ENCODE measurements at regions not wholly inside any gene's neighbourhood (a gene's known extent, or its start where the extent isn't known, plus 50 kb on each side); places are given as distances from the start of the nearest gene placed in this dataset.

- no peak for DNase-seq (ENCODE audit: insufficient read length, low spot score)
- no peak for FAIRE-seq
- TF ChIP-seq TAF1 (IDR thresholded peaks at IDR 0.05; ENCODE audit: low read depth, low read length) (no peak), POLR2AphosphoS5 (IDR thresholded peaks at IDR 0.05; ENCODE audit: low read depth, low read length) (no peak), SPI1 (IDR thresholded peaks at IDR 0.05; ENCODE audit: low read depth, low read length) (no peak), PAX5 (IDR thresholded peaks at IDR 0.05; ENCODE audit: insufficient read depth, low read length, severe bottlenecking) (no peak), POLR2A (IDR thresholded peaks at IDR 0.05; ENCODE audit: low read depth, low read length) (no peak), POU2F2 (IDR thresholded peaks at IDR 0.05; ENCODE audit: low read depth, low read length) (no peak)
Measured at GRCh38 chr6:19107468-19107867, 720.3 kb downstream of the RNF144B start.

- FAIRE-seq, result no peak
- no peak for TF ChIP-seq POLR2A (IDR thresholded peaks at IDR 0.05; ENCODE audit: low read depth, low read length)
- TF ChIP-seq PAX5 (IDR thresholded peaks at IDR 0.05; ENCODE audit: insufficient read depth, low read length, severe bottlenecking), result no peak
- TF ChIP-seq SPI1 (IDR thresholded peaks at IDR 0.05; ENCODE audit: low read depth, low read length), result no peak
- TF ChIP-seq POU2F2 (IDR thresholded peaks at IDR 0.05; ENCODE audit: low read depth, low read length), result no peak
- TF ChIP-seq TAF1 (IDR thresholded peaks at IDR 0.05; ENCODE audit: low read depth, low read length), result no peak
- TF ChIP-seq POLR2AphosphoS5 (IDR thresholded peaks at IDR 0.05; ENCODE audit: low read depth, low read length), result no peak
- DNase-seq (ENCODE audit: insufficient read length, low spot score), result no peak
Measured at GRCh38 chr6:19121521-19121920, 715.6 kb upstream of the ID4 start.

- TF ChIP-seq POU2F2 (IDR thresholded peaks at IDR 0.05; ENCODE audit: low read depth, low read length) (no peak), PAX5 (IDR thresholded peaks at IDR 0.05; ENCODE audit: insufficient read depth, low read length, severe bottlenecking) (no peak), TAF1 (IDR thresholded peaks at IDR 0.05; ENCODE audit: low read depth, low read length) (no peak), POLR2AphosphoS5 (IDR thresholded peaks at IDR 0.05; ENCODE audit: low read depth, low read length) (no peak)
- no peak for DNase-seq (ENCODE audit: insufficient read length, low spot score)
- no peak for FAIRE-seq
Measured at GRCh38 chr6:19127081-19127480, 710.1 kb upstream of the ID4 start.

- DNase-seq (ENCODE audit: insufficient read length, low spot score) (no peak), FAIRE-seq (no peak)
- TF ChIP-seq POU2F2 (IDR thresholded peaks at IDR 0.05; ENCODE audit: low read depth, low read length) (no peak), PAX5 (IDR thresholded peaks at IDR 0.05; ENCODE audit: insufficient read depth, low read length, severe bottlenecking) (no peak), POLR2AphosphoS5 (IDR thresholded peaks at IDR 0.05; ENCODE audit: low read depth, low read length) (no peak), TAF1 (IDR thresholded peaks at IDR 0.05; ENCODE audit: low read depth, low read length) (no peak), SPI1 (IDR thresholded peaks at IDR 0.05; ENCODE audit: low read depth, low read length) (no peak), POLR2A (IDR thresholded peaks at IDR 0.05; ENCODE audit: low read depth, low read length) (no peak)
Measured at GRCh38 chr6:19128701-19129100, 708.5 kb upstream of the ID4 start.

GRCh38 chr6:19135706-19136105, 701.5 kb upstream of the ID4 start:
- TF ChIP-seq SPI1 (IDR thresholded peaks at IDR 0.05; ENCODE audit: low read depth, low read length) (no peak), POLR2AphosphoS5 (IDR thresholded peaks at IDR 0.05; ENCODE audit: low read depth, low read length) (no peak), TAF1 (IDR thresholded peaks at IDR 0.05; ENCODE audit: low read depth, low read length) (no peak)
- FAIRE-seq, result no peak
- DNase-seq (ENCODE audit: insufficient read length, low spot score), result no peak

GRCh38 chr6:19137505-19137904, 699.7 kb upstream of the ID4 start:
- DNase-seq (ENCODE audit: insufficient read length, low spot score) (no peak), FAIRE-seq (no peak)
- TF ChIP-seq TAF1 (IDR thresholded peaks at IDR 0.05; ENCODE audit: low read depth, low read length), result no peak
- no peak for TF ChIP-seq PAX5 (IDR thresholded peaks at IDR 0.05; ENCODE audit: insufficient read depth, low read length, severe bottlenecking)
- no peak for TF ChIP-seq POLR2A (IDR thresholded peaks at IDR 0.05; ENCODE audit: low read depth, low read length)
- TF ChIP-seq SPI1 (IDR thresholded peaks at IDR 0.05; ENCODE audit: low read depth, low read length), result no peak

GRCh38 chr6:19142275-19142674, 694.9 kb upstream of the ID4 start:
- TF ChIP-seq POLR2A (IDR thresholded peaks at IDR 0.05; ENCODE audit: low read depth, low read length) (no peak), PAX5 (IDR thresholded peaks at IDR 0.05; ENCODE audit: insufficient read depth, low read length, severe bottlenecking) (no peak), POU2F2 (IDR thresholded peaks at IDR 0.05; ENCODE audit: low read depth, low read length) (no peak), POLR2AphosphoS5 (IDR thresholded peaks at IDR 0.05; ENCODE audit: low read depth, low read length) (no peak), SPI1 (IDR thresholded peaks at IDR 0.05; ENCODE audit: low read depth, low read length) (no peak), TAF1 (IDR thresholded peaks at IDR 0.05; ENCODE audit: low read depth, low read length) (no peak)
- DNase-seq (ENCODE audit: insufficient read length, low spot score), result no peak
- no peak for FAIRE-seq

- DNase-seq (ENCODE audit: insufficient read length, low spot score), result no peak
- FAIRE-seq, result no peak
- TF ChIP-seq PAX5 (IDR thresholded peaks at IDR 0.05; ENCODE audit: insufficient read depth, low read length, severe bottlenecking), result no peak
- no peak for TF ChIP-seq SPI1 (IDR thresholded peaks at IDR 0.05; ENCODE audit: low read depth, low read length)
- TF ChIP-seq POLR2AphosphoS5 (IDR thresholded peaks at IDR 0.05; ENCODE audit: low read depth, low read length), result no peak
- no peak for TF ChIP-seq POU2F2 (IDR thresholded peaks at IDR 0.05; ENCODE audit: low read depth, low read length)
- no peak for TF ChIP-seq TAF1 (IDR thresholded peaks at IDR 0.05; ENCODE audit: low read depth, low read length)
- TF ChIP-seq POLR2A (IDR thresholded peaks at IDR 0.05; ENCODE audit: low read depth, low read length), result no peak
Measured at GRCh38 chr6:19150307-19150706, 686.9 kb upstream of the ID4 start.

- TF ChIP-seq POLR2AphosphoS5 (IDR thresholded peaks at IDR 0.05; ENCODE audit: low read depth, low read length), result no peak
- TF ChIP-seq PAX5 (IDR thresholded peaks at IDR 0.05; ENCODE audit: insufficient read depth, low read length, severe bottlenecking), result no peak
- no peak for TF ChIP-seq POLR2A (IDR thresholded peaks at IDR 0.05; ENCODE audit: low read depth, low read length)
- no peak for TF ChIP-seq POU2F2 (IDR thresholded peaks at IDR 0.05; ENCODE audit: low read depth, low read length)
- no peak for TF ChIP-seq SPI1 (IDR thresholded peaks at IDR 0.05; ENCODE audit: low read depth, low read length)
- no peak for TF ChIP-seq TAF1 (IDR thresholded peaks at IDR 0.05; ENCODE audit: low read depth, low read length)
- DNase-seq (ENCODE audit: insufficient read length, low spot score) (no peak), FAIRE-seq (no peak)
Measured at GRCh38 chr6:19153270-19153980, 683.7 kb upstream of the ID4 start.

- no peak for FAIRE-seq
- TF ChIP-seq POU2F2 (IDR thresholded peaks at IDR 0.05; ENCODE audit: low read depth, low read length) (no peak), POLR2A (IDR thresholded peaks at IDR 0.05; ENCODE audit: low read depth, low read length) (no peak), TAF1 (IDR thresholded peaks at IDR 0.05; ENCODE audit: low read depth, low read length) (no peak), POLR2AphosphoS5 (IDR thresholded peaks at IDR 0.05; ENCODE audit: low read depth, low read length) (no peak), SPI1 (IDR thresholded peaks at IDR 0.05; ENCODE audit: low read depth, low read length) (no peak), PAX5 (IDR thresholded peaks at IDR 0.05; ENCODE audit: insufficient read depth, low read length, severe bottlenecking) (no peak)
Measured at GRCh38 chr6:19153981-19154295, 683.2 kb upstream of the ID4 start.

More at GRCh38 chr6:19153981-19154295, 683.2 kb upstream of the ID4 start:
- no peak for DNase-seq (ENCODE audit: insufficient read length, low spot score)
